ENCODE measurements at regions not wholly inside any gene's neighbourhood (a gene's known extent, or its start where the extent isn't known, plus 50 kb on each side); places are given as distances from the start of the nearest gene placed in this dataset.

DNA sequence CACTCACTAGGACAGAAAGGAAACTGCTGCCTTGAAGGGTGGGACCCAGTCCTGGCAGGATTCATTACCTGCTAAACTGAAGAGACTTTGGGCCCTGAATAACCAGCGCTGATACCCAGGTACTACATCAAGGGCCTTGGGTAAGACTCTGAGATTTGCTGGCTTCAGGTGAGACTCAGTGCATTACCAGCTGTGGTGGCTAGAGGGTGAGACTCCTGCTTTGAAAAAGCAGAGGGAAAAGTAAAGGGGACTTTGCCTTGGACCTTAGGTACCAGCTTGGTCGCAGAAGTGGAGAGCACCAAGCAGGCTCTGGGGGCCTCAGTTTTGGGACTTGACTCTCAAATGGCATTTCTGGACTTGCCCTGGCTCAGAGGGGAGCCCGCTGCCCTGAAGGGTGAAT, 673.3 kb downstream of the NXPH1 start:
- no peak for TF ChIP-seq EGR1 (IDR thresholded peaks at IDR 0.05)
- no peak for TF ChIP-seq TEAD4 (IDR thresholded peaks at IDR 0.05)
- TF ChIP-seq CREB1 (IDR thresholded peaks at IDR 0.05; ENCODE audit: low read depth) = no peak
- TF ChIP-seq, protein P1, sequence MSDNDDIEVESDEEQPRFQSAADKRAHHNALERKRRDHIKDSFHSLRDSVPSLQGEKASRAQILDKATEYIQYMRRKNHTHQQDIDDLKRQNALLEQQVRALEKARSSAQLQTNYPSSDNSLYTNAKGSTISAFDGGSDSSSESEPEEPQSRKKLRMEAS (IDR thresholded peaks at IDR 0.05) = no peak
- TF ChIP-seq TCF12 (IDR thresholded peaks at IDR 0.05; ENCODE audit: low read depth) = no peak

DNA sequence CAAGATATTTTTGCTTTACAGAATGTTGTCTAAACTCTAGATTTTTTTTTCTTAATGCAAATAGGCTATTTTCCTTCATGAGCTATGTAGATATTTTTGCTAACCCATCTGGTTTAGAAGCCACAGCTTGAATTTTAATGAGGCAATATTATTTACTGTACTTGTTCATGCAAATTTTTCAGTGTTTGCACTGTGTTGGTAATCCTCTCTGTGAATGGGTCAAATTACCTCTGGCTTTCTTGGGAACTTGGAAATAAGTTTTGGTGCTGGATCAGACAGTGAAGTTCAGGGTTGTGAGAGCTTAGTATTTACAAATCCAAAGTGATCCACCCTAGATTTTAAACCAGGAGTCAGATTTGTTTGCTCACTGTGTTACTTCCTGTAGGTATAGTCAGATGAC, 686.9 kb downstream of the NXPH1 start:
- no peak for TF ChIP-seq NFIC (IDR thresholded peaks at IDR 0.05)
- TF ChIP-seq, protein P2, sequence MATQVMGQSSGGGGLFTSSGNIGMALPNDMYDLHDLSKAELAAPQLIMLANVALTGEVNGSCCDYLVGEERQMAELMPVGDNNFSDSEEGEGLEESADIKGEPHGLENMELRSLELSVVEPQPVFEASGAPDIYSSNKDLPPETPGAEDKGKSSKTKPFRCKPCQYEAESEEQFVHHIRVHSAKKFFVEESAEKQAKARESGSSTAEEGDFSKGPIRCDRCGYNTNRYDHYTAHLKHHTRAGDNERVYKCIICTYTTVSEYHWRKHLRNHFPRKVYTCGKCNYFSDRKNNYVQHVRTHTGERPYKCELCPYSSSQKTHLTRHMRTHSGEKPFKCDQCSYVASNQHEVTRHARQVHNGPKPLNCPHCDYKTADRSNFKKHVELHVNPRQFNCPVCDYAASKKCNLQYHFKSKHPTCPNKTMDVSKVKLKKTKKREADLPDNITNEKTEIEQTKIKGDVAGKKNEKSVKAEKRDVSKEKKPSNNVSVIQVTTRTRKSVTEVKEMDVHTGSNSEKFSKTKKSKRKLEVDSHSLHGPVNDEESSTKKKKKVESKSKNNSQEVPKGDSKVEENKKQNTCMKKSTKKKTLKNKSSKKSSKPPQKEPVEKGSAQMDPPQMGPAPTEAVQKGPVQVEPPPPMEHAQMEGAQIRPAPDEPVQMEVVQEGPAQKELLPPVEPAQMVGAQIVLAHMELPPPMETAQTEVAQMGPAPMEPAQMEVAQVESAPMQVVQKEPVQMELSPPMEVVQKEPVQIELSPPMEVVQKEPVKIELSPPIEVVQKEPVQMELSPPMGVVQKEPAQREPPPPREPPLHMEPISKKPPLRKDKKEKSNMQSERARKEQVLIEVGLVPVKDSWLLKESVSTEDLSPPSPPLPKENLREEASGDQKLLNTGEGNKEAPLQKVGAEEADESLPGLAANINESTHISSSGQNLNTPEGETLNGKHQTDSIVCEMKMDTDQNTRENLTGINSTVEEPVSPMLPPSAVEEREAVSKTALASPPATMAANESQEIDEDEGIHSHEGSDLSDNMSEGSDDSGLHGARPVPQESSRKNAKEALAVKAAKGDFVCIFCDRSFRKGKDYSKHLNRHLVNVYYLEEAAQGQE (IDR thresholded peaks at IDR 0.05; ENCODE audit: low read depth) = no peak
- TF ChIP-seq ZBTB7A (IDR thresholded peaks at IDR 0.05; ENCODE audit: low read depth) = no peak
- no peak for TF ChIP-seq YY1 (IDR thresholded peaks at IDR 0.05; ENCODE audit: low read depth)
- TF ChIP-seq TAF1 (IDR thresholded peaks at IDR 0.05; ENCODE audit: low read depth) = no peak
- TF ChIP-seq TEAD4 (IDR thresholded peaks at IDR 0.05) = no peak
- TF ChIP-seq RAD21 (IDR thresholded peaks at IDR 0.05; ENCODE audit: low read depth) = no peak
- TF ChIP-seq, protein P3, sequence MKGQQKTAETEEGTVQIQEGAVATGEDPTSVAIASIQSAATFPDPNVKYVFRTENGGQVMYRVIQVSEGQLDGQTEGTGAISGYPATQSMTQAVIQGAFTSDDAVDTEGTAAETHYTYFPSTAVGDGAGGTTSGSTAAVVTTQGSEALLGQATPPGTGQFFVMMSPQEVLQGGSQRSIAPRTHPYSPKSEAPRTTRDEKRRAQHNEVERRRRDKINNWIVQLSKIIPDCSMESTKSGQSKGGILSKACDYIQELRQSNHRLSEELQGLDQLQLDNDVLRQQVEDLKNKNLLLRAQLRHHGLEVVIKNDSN (IDR thresholded peaks at IDR 0.05) = no peak
- no peak for TF ChIP-seq TCF12 (IDR thresholded peaks at IDR 0.05; ENCODE audit: low read depth)
- no peak for TF ChIP-seq FOXM1 (IDR thresholded peaks at IDR 0.05; ENCODE audit: borderline replicate concordance, low read depth)
- no peak for TF ChIP-seq EP300 (IDR thresholded peaks at IDR 0.05; ENCODE audit: borderline replicate concordance)
- TF ChIP-seq, protein P1 (IDR thresholded peaks at IDR 0.05) = no peak
- no peak for TF ChIP-seq CEBPB (IDR thresholded peaks at IDR 0.05)

DNA sequence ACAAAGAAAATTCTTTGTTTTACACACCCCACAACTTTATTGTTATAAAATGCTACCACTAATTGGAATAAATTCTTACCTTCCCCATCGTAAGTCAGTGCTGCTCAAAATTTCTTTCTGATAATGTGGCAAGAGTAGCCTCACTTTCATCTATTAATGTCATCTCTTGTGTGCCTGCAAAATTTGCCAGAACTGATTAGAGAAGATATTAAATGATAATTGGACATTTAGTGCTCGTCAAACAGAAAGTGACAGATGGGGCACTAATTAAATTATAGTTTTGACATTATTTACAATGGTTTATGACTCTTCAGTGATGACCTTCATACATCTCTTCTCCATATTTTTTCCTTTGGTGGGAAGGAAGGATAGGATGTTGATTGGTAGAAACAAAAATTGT, 690.9 kb downstream of the NXPH1 start:
- no peak for TF ChIP-seq EGR1 (IDR thresholded peaks at IDR 0.05)
- TF ChIP-seq, protein P3 (IDR thresholded peaks at IDR 0.05) = no peak
- no peak for TF ChIP-seq CREB1 (IDR thresholded peaks at IDR 0.05; ENCODE audit: low read depth)
- no peak for TF ChIP-seq RAD21 (IDR thresholded peaks at IDR 0.05; ENCODE audit: low read depth)
- TF ChIP-seq TEAD4 (IDR thresholded peaks at IDR 0.05) = no peak
- no peak for TF ChIP-seq EP300 (IDR thresholded peaks at IDR 0.05; ENCODE audit: borderline replicate concordance)
- TF ChIP-seq NFIC (IDR thresholded peaks at IDR 0.05) = no peak
- TF ChIP-seq, protein P1 (IDR thresholded peaks at IDR 0.05) = no peak

DNA sequence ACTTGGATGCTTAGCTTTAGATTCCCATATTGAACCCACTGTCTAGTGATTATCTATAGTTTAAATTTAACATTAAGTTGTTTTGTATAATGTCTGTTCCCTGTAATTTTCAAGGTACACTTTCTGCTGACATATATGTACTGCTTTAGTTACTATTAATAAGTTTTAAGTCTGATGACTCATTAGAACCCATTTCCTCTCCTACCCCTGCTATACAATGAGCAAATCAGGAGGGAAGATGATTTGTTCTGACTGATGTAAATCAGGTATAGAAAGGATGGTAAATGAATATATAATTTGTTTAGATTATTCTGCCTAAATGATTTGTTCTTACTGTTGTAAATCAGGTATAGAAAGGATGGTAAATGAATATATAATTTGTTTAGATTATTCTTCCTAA, 691.8 kb downstream of the NXPH1 start:
- TF ChIP-seq TEAD4 (IDR thresholded peaks at IDR 0.05) = no peak

DNA sequence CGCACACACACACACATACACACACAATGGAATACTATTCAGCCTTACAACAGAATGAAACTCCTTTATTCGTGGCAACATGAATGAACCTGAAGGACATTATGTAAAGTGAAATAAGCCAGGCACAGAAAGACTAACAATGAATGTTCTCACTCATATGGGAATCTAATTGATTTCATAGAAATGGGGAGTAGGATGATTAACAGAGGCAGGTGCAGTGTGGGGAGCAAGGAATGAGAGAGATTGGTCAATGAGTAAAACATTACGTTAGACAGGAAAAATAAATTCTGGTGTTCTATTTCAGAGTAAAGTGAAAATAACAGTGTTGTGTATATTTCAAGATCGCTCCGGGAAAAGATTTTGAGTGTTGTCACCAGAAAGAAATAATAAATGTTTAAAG, 694.5 kb downstream of the NXPH1 start:
- TF ChIP-seq TCF12 (IDR thresholded peaks at IDR 0.05; ENCODE audit: low read depth) (no peak), TEAD4 (IDR thresholded peaks at IDR 0.05) (no peak)
- TF ChIP-seq, protein P3 (IDR thresholded peaks at IDR 0.05) = no peak

DNA sequence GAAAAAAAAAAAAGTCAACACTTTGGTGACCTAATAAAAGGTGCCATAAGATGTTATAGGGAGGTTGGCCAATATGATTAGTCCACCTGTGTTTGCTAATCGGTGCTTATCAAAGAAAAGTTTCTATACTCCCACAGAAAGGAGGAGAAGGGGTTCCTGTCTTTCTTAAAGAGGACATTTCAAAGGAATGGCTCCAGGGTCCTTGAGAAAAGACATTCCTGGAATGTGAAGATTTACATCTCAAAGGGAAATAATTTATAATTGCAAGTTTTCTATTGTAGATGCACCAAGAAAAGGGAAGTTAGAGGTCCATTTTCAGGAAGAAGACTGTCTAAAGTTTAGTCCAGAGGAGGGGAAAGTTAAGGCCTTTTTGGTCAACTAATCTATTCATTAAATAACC, 715.3 kb downstream of the NXPH1 start:
- TF ChIP-seq, protein P1 (IDR thresholded peaks at IDR 0.05) = no peak
- no peak for TF ChIP-seq TAF1 (IDR thresholded peaks at IDR 0.05; ENCODE audit: low read depth)
- TF ChIP-seq FOXM1 (IDR thresholded peaks at IDR 0.05; ENCODE audit: borderline replicate concordance, low read depth) = no peak
- no peak for TF ChIP-seq EP300 (IDR thresholded peaks at IDR 0.05; ENCODE audit: borderline replicate concordance)
- no peak for TF ChIP-seq CREB1 (IDR thresholded peaks at IDR 0.05; ENCODE audit: low read depth)
- TF ChIP-seq EGR1 (IDR thresholded peaks at IDR 0.05) = no peak
- TF ChIP-seq CEBPB (IDR thresholded peaks at IDR 0.05) = no peak
- TF ChIP-seq, protein P3 (IDR thresholded peaks at IDR 0.05) = no peak
- TF ChIP-seq TCF12 (IDR thresholded peaks at IDR 0.05; ENCODE audit: low read depth) = no peak
- TF ChIP-seq ZBTB7A (IDR thresholded peaks at IDR 0.05; ENCODE audit: low read depth) = no peak
- TF ChIP-seq TEAD4 (IDR thresholded peaks at IDR 0.05) = no peak
- TF ChIP-seq, protein P2 (IDR thresholded peaks at IDR 0.05; ENCODE audit: low read depth) = no peak
- TF ChIP-seq RAD21 (IDR thresholded peaks at IDR 0.05; ENCODE audit: low read depth) = no peak
- TF ChIP-seq YY1 (IDR thresholded peaks at IDR 0.05; ENCODE audit: low read depth) = no peak
- TF ChIP-seq NFIC (IDR thresholded peaks at IDR 0.05) = no peak

All from Ishikawa (cell line).